MM.1S (cell line): ENCODE measurements at regions not wholly inside any gene's neighbourhood (a gene's known extent, or its start where the extent isn't known, plus 50 kb on each side); places are given as distances from the start of the nearest gene placed in this dataset.
"Not testable (repeated sequence)": the region's sequence is repeated elsewhere in the genome, so short reads cannot be mapped to it uniquely, and the experiment has no call there.

Experiments used
- EZH2 ChIP-seq: fragments of 300-600 bp; sonication (generic); optimal IDR thresholded peaks from 2 replicates; pipeline ENCODE3; 2017; ENCODE audit warnings: low read depth, mild to moderate bottlenecking, antibody characterized with exemption, low read length, mixed read lengths
- EZH2phosphoT487 ChIP-seq: fragments of 300-600 bp; sonication (generic); IDR thresholded peaks from 2 replicates; pipeline ENCODE4 v1.6.1; 2018; ENCODE audit warnings: antibody characterized with exemption, low read length
- TF ChIP-seq, protein P1 (sequence below): fragments of 300-600 bp; sonication (generic); IDR thresholded peaks from 2 replicates; pipeline ENCODE4 v1.5.1; 2016; ENCODE audit warnings: antibody characterized with exemption, low read length, mixed read lengths

DNA sequence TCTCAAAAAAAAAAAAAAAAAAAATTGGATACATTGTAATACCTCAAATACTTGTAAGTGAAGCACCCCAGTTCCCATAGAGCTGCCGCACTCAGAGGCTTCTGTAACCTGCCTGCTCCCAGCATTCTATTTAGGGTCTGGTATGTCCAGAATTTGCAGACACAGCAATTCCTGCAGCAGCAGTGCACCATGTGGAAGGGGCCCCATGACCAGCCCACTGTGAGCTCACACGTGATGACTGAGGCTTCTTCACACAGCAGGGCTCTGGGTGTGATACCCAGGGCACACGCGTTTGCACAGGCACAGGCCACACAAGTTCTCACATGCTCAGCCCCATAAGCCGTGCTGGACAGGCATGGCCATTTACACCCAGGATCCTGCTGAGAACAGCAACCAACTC lies 5481.5 kb upstream of the TPTE start:
- TF ChIP-seq, protein P1, sequence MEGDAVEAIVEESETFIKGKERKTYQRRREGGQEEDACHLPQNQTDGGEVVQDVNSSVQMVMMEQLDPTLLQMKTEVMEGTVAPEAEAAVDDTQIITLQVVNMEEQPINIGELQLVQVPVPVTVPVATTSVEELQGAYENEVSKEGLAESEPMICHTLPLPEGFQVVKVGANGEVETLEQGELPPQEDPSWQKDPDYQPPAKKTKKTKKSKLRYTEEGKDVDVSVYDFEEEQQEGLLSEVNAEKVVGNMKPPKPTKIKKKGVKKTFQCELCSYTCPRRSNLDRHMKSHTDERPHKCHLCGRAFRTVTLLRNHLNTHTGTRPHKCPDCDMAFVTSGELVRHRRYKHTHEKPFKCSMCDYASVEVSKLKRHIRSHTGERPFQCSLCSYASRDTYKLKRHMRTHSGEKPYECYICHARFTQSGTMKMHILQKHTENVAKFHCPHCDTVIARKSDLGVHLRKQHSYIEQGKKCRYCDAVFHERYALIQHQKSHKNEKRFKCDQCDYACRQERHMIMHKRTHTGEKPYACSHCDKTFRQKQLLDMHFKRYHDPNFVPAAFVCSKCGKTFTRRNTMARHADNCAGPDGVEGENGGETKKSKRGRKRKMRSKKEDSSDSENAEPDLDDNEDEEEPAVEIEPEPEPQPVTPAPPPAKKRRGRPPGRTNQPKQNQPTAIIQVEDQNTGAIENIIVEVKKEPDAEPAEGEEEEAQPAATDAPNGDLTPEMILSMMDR, result not testable (repeated sequence)
- not testable (repeated sequence) for TF ChIP-seq EZH2, EZH2phosphoT487
